Colonic mucosa (tissue), 4 donors: ENCODE measurements at regions not wholly inside any gene's neighbourhood (a gene's known extent, or its start where the extent isn't known, plus 50 kb on each side); places are given as distances from the start of the nearest gene placed in this dataset.
"Not testable (repeated sequence)": the region's sequence is repeated elsewhere in the genome, so short reads cannot be mapped to it uniquely, and the experiment has no call there.

Experiments used
- DNase-seq: peaks from one replicate; pipeline ENCODE4 v3.0.0-alpha.2; 2020
- H3K27ac ChIP-seq: fragments of 200-600 bp; one replicate; pipeline ENCODE4 v1.8.0; 2021
- H3K27me3 ChIP-seq: fragments of 200-600 bp; one replicate; pipeline ENCODE4 v1.8.0; 2021
- H3K36me3 ChIP-seq: fragments of 200-600 bp; one replicate; pipeline ENCODE4 v1.8.0; 2021
- H3K4me1 ChIP-seq: fragments of 200-600 bp; one replicate; pipeline ENCODE4 v1.8.0; 2021; ENCODE audit warnings: mild to moderate bottlenecking
- H3K4me3 ChIP-seq: fragments of 200-600 bp; one replicate; pipeline ENCODE4 v1.8.0; 2021
- H3K9ac ChIP-seq, 2 donors: one replicate each; pipeline ENCODE4 v1.7.0; 2013; ENCODE audit warnings: control low read depth in 2 of 2, low read depth in 2 of 2, low read length in 2 of 2
- H3K9me3 ChIP-seq: fragments of 200-600 bp; one replicate; pipeline ENCODE4 v1.8.0; 2021
- CTCF ChIP-seq: fragments of 200-600 bp; IDR thresholded peaks from one replicate; pipeline ENCODE4 v1.8.0; 2022; ENCODE audit warnings: antibody characterized with exemption, mild to moderate bottlenecking
- intact Hi-C: fragments of 100-400 bp; cut with DNase I; formaldehyde crosslinking; loops from one replicate; pipeline ENCODE4 v1.14.1; 2022
- donor health status: healthy.
- donor health status: DM: no; HTN: no; CAD: no.
- donor health status: DM: no; HTN: no; CAD: no.

GRCh38 chr1:146448212-146448876, 219.5 kb upstream of the NOTCH2NLA start:
- H3K27ac ChIP-seq, H3K4me3 ChIP-seq, H3K9ac ChIP-seq, H3K9me3 ChIP-seq, H3K27me3 ChIP-seq, H3K4me1 ChIP-seq, intact Hi-C loops, H3K36me3 ChIP-seq: not testable (repeated sequence)
- DNase-seq: peak; percentile 59
- peak; percentile 27 for TF ChIP-seq CTCF

- intact Hi-C loops: not testable (repeated sequence)
Observed at GRCh38 chr1:146443871-146444222, 215.0 kb upstream of the NOTCH2NLA start.

GRCh38 chr1:146443088-146443870, 214.5 kb upstream of the NOTCH2NLA start:
- H3K9me3 ChIP-seq, H3K4me3 ChIP-seq, H3K4me1 ChIP-seq, DNase-seq, H3K27ac ChIP-seq, intact Hi-C loops, H3K9ac ChIP-seq, H3K27me3 ChIP-seq, H3K36me3 ChIP-seq: not testable (repeated sequence)

More at GRCh38 chr1:146443871-146444222, 215.0 kb upstream of the NOTCH2NLA start:
- peak; percentile 13 for TF ChIP-seq CTCF
- DNase-seq: peak; percentile 23
- not testable (repeated sequence) for H3K4me1 ChIP-seq, H3K4me3 ChIP-seq, H3K36me3 ChIP-seq, H3K27ac ChIP-seq, H3K9ac ChIP-seq, H3K27me3 ChIP-seq, H3K9me3 ChIP-seq

DNA sequence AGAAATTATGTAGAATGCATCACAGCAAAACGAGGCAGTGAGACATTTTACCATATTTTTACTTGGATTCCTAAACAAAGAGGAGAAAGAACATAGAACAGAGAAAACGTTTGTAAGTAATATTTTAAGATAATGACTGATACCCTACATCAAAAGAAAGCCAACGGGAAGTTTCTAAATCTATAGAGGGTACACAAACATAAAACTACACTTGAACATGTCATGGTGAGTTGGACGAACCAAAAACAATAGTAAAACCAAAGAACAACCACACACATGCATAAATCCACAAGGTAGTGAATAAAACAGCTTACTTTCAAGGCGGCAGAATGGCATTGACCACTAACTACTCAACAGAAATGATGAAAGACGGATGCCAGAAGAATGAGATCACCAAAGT, 209.7 kb upstream of the NOTCH2NLA start:
- H3K27ac ChIP-seq, H3K27me3 ChIP-seq, H3K4me3 ChIP-seq, H3K4me1 ChIP-seq, H3K36me3 ChIP-seq, H3K9me3 ChIP-seq, intact Hi-C loops, H3K9ac ChIP-seq, DNase-seq: not testable (repeated sequence)

- H3K27me3 ChIP-seq, H3K4me3 ChIP-seq, DNase-seq, H3K9ac ChIP-seq, H3K4me1 ChIP-seq, H3K27ac ChIP-seq, H3K9me3 ChIP-seq, intact Hi-C loops, H3K36me3 ChIP-seq: not testable (repeated sequence)
Observed at GRCh38 chr1:146416642-146417041, 187.8 kb upstream of the NOTCH2NLA start.

GRCh38 chr1:146415017-146415416, 186.2 kb upstream of the NOTCH2NLA start:
- DNase-seq, H3K4me1 ChIP-seq, intact Hi-C loops, H3K27ac ChIP-seq, H3K4me3 ChIP-seq, H3K36me3 ChIP-seq, H3K9me3 ChIP-seq, H3K27me3 ChIP-seq, H3K9ac ChIP-seq: not testable (repeated sequence)

GRCh38 chr1:146413911-146414310, 185.1 kb upstream of the NOTCH2NLA start:
- H3K9me3 ChIP-seq, H3K4me3 ChIP-seq, H3K9ac ChIP-seq, H3K27ac ChIP-seq, H3K36me3 ChIP-seq, intact Hi-C loops, H3K27me3 ChIP-seq, H3K4me1 ChIP-seq, DNase-seq: not testable (repeated sequence)

DNA sequence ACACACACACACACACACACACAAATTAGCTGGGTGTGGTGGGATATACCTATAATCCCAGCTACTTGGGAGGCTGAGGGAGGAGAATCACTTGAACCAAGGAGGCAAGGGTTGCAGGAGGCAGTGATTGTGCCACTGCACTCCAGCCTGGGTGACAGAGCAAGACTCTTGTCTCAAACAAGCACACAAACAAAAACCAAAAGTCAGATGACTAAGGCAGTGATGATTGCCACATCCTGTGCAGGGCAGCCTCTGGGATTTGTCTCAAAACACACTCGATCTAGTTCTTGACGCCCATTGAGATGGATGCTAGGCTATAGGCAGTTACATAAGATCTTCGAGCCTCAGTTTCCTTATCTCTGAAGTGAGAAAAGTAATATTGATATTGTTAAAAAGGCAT, 183.1 kb upstream of the NOTCH2NLA start:
- H3K9me3 ChIP-seq, DNase-seq, H3K4me1 ChIP-seq, intact Hi-C loops, H3K27me3 ChIP-seq, H3K4me3 ChIP-seq, H3K36me3 ChIP-seq, H3K27ac ChIP-seq, H3K9ac ChIP-seq: not testable (repeated sequence)

GRCh38 chr1:146409817-146410441, 181.1 kb upstream of the NOTCH2NLA start:
- H3K4me3 ChIP-seq, intact Hi-C loops, H3K9me3 ChIP-seq, H3K27me3 ChIP-seq, H3K9ac ChIP-seq, H3K36me3 ChIP-seq, H3K4me1 ChIP-seq: not testable (repeated sequence)
- H3K27ac ChIP-seq: peak overlapping the region; percentile 32
- DNase-seq: peak; percentile 36

DNA sequence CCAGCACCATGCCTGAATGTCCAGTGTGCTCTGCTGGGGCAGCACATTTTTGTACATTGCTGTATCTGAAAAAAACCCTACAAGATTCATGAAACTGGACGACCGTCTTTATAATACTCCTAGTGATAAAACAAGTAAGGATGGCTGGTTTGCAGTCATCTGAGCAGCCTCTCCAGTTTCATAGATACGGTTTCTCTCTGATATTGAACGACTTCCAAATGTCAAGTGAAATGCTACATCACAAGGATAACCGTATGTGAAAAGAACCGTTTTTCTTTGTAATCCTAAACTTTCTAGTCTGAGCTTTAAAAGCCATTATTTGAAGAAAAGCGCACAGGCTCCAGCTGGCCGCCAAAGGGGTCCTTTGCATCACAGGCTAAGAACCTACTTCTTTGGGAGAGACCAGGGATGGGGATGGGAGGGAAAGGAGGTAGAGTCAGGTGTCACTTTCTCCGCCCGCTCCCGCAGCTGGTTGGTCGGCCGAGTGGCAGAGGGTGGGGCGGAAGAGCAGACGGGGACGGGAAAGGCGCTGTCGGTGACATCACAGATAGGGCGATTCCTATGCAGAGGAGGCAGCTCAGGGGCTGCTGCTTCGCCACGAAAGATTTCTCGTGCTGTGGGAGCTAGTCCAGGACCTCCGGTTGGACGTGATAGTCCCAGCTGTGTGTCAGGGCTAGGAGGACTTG, 180.4 kb upstream of the NOTCH2NLA start:
- DNase-seq: peak; percentile 60
- H3K27ac ChIP-seq, H3K4me3 ChIP-seq, H3K4me1 ChIP-seq, H3K27me3 ChIP-seq, intact Hi-C loops, H3K36me3 ChIP-seq, H3K9me3 ChIP-seq, H3K9ac ChIP-seq: not testable (repeated sequence)
